Calu3 (cell line): ENCODE measurements at regions not wholly inside any gene's neighbourhood (a gene's known extent, or its start where the extent isn't known, plus 50 kb on each side); places are given as distances from the start of the nearest gene placed in this dataset.

Experiments
- BruUV-seq: library from RNA; stranded (reverse); fragments of 400-500 nt; replicated peaks from 2 replicates; lab custom pipeline; 2021; lab: Mats Ljungman, UMichigan
- CTCF ChIA-PET: fragments of 300-600 bp; sonication (Branson Sonifier 250); formaldehyde crosslinking; loops from one replicate; lab custom pipeline; 2022; ENCODE audit warnings: antibody characterized with exemption; lab: Charles Lee
- DNase-seq: peaks from one replicate; pipeline ENCODE4 v3.0.0; 2022
- H3K27ac Mint-ChIP-seq: one replicate; pipeline ENCODE4 v1.8.0; 2022; ENCODE audit warnings: mixed read lengths; ENCODE audit not compliant: unreplicated experiment
- H3K27me3 Mint-ChIP-seq: one replicate; pipeline ENCODE4 v1.8.0; 2022; ENCODE audit warnings: mixed read lengths; ENCODE audit not compliant: unreplicated experiment
- H3K36me3 Mint-ChIP-seq: one replicate; pipeline ENCODE4 v1.8.0; 2022; ENCODE audit warnings: mild to moderate bottlenecking, moderate library complexity, mixed read lengths; ENCODE audit not compliant: insufficient read depth, unreplicated experiment
- H3K4me1 Mint-ChIP-seq: one replicate; pipeline ENCODE4 v1.8.0; 2022; ENCODE audit warnings: mild to moderate bottlenecking, low read depth, mixed read lengths; ENCODE audit not compliant: unreplicated experiment
- H3K4me3 Mint-ChIP-seq: one replicate; pipeline ENCODE4 v1.8.0; 2022; ENCODE audit warnings: mild to moderate bottlenecking, low read depth, moderate library complexity, mixed read lengths; ENCODE audit not compliant: unreplicated experiment
- H3K9me3 Mint-ChIP-seq: one replicate; pipeline ENCODE4 v1.8.0; 2022; ENCODE audit warnings: low read depth, mixed read lengths; ENCODE audit not compliant: unreplicated experiment
- intact Hi-C: fragments of 100-400 bp; cut with micrococcal nuclease; formaldehyde crosslinking; loops from one replicate; pipeline ENCODE4 v1.10.0; 2022; ENCODE audit not compliant: unreplicated experiment
- TF ChIP-seq, protein P1 (sequence below): fragments of 200-600 bp; IDR thresholded peaks from one replicate; pipeline ENCODE4 v1.8.0; 2022; ENCODE audit warnings: antibody characterized with exemption; ENCODE audit not compliant: unreplicated experiment

DNA sequence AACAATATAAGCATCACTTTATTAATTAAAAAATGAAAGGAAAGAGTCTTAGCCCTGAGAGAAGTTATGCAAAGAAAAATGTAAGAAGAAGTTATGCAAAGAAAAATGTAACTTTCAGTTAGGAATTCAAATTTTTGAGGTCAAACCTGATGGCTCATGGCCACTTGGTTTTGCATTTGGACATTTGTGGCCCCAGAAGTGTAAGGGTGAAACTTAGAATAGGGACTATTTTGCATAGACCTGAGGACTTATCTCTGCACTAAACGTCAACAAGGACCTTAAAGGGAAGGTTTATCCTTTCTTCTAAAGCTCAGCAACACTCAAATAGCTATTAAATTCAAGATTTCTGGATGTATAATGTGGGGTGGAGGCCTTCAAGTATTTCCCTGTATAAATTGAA, 724.5 kb upstream of the POT1 start:
- H3K9me3 Mint-ChIP-seq: no peaks in the 10 kb centered on the region
- H3K4me3 Mint-ChIP-seq: no peak overlapping the region
- CTCF ChIA-PET: no interaction called here
- no peak overlapping the region for H3K27ac Mint-ChIP-seq
- no TSS peak for BruUV-seq
- TF ChIP-seq, protein P1, sequence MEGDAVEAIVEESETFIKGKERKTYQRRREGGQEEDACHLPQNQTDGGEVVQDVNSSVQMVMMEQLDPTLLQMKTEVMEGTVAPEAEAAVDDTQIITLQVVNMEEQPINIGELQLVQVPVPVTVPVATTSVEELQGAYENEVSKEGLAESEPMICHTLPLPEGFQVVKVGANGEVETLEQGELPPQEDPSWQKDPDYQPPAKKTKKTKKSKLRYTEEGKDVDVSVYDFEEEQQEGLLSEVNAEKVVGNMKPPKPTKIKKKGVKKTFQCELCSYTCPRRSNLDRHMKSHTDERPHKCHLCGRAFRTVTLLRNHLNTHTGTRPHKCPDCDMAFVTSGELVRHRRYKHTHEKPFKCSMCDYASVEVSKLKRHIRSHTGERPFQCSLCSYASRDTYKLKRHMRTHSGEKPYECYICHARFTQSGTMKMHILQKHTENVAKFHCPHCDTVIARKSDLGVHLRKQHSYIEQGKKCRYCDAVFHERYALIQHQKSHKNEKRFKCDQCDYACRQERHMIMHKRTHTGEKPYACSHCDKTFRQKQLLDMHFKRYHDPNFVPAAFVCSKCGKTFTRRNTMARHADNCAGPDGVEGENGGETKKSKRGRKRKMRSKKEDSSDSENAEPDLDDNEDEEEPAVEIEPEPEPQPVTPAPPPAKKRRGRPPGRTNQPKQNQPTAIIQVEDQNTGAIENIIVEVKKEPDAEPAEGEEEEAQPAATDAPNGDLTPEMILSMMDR: no peak
- DNase-seq: no peak
- H3K36me3 Mint-ChIP-seq: no peaks in the 10 kb centered on the region
- H3K27me3 Mint-ChIP-seq: no peaks in the 10 kb centered on the region
- intact Hi-C loops: no loop called here
- peaks cover 5% of the 10 kb centered on the region for H3K4me1 Mint-ChIP-seq

DNA sequence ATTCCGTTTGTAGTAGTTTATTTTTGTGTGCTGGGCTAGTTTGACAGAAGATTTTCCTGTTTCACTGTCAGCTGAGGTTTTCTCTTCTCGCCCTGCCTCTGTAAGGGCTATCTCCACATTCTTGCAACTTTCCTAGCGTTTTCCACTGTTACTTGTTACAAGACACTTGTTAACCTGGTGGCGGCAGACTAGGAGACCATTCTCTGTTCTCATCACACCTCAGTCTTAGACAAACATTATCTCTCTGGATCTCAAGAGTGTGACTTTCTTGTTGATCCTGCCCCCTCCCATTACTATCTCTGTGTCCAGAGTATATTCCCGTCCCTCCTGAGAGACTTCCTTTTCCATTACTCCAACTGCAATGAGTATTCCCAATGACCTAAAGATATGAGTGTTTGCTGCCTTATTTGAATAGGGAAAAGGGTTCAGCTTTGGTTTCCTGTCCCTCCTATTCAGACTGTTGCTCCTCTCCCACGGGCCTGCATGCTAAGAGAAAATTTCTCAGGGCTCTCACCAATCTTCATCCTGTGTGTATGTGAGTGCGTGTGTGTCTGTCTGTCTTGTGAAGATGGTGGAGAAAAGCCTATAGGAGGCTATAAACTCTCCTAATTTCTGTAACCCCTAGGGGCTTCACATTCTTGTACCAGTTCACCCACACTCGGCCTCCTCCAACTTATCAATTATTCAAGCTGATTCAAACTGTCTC, 722.4 kb upstream of the POT1 start:
- intact Hi-C loops: no loop called here
- CTCF ChIA-PET: no interaction called here
- H3K4me1 Mint-ChIP-seq: peaks cover 17% of the 10 kb centered on the region
- DNase-seq: no peak
- TF ChIP-seq, protein P1: no peak
- H3K9me3 Mint-ChIP-seq: no peaks in the 10 kb centered on the region
- H3K36me3 Mint-ChIP-seq: no peaks in the 10 kb centered on the region
- H3K4me3 Mint-ChIP-seq: no peak overlapping the region
- no peak overlapping the region for H3K27ac Mint-ChIP-seq
- no peaks in the 10 kb centered on the region for H3K27me3 Mint-ChIP-seq
- BruUV-seq: no TSS peak

DNA sequence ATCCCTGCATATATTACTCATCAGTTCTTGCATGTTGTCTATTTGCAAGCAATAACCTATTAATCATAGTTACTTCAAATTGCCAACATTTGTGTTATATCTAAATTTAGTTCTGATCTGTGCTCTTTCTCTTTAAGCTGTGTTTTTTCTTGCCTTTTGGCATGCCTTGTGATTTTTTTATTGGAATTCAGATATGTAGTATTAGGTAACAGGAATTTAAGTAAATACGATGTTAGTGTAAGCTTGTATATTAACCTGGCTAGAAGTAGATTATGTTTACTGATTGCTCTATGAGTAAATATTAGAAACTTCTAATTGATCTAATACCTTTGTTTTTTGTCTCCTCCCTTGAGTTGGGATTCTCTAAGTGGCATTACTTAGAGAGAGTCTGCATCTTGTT, 718.9 kb upstream of the POT1 start:
- peaks cover 17% of the 10 kb centered on the region for H3K4me1 Mint-ChIP-seq
- no peaks in the 10 kb centered on the region for H3K9me3 Mint-ChIP-seq
- no TSS peak for BruUV-seq
- CTCF ChIA-PET: no interaction called here
- no peak for DNase-seq
- peak overlapping the region; percentile 12 for H3K4me3 Mint-ChIP-seq
- H3K27ac Mint-ChIP-seq: no peak overlapping the region
- TF ChIP-seq, protein P1: no peak
- intact Hi-C loops: no loop called here
- no peaks in the 10 kb centered on the region for H3K36me3 Mint-ChIP-seq
- no peaks in the 10 kb centered on the region for H3K27me3 Mint-ChIP-seq

DNA sequence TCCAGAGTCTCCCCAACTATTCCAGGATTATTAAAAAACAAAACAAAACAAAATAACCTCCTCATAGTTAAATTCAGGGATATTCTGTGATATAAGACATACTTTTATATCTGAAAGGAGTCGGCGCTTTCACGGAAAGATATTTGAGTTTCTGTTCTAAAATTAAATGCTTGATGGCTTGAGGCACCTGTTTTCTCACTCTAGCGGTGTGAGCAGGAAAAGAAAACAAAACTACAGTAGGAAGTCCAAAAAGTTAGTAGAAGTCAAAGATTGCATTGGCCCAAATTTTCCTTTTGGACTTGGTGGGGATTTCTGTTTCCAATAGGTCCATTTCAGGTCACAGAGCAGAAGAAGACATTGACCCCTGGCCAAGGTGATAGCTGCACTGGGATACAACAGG, 716.1 kb upstream of the POT1 start:
- Mint-ChIP-seq H3K9me3 (no peaks in the 10 kb centered on the region), H3K27ac (no peak overlapping the region), H3K36me3 (no peaks in the 10 kb centered on the region), H3K27me3 (no peaks in the 10 kb centered on the region), H3K4me3 (no peak overlapping the region), H3K4me1 (peaks cover 24% of the 10 kb centered on the region)
- intact Hi-C loops: no loop called here
- no TSS peak for BruUV-seq
- CTCF ChIA-PET: interaction anchor here (0.5 kb wide), 1 partner anchor 585 kb away, joined by 4 read pairs; no protein-coding TSS in a partner anchor
- no peak for DNase-seq
- TF ChIP-seq, protein P1: no peak
